Vagina (tissue), 2 donors: ENCODE measurements at regions not wholly inside any gene's neighbourhood (a gene's known extent, or its start where the extent isn't known, plus 50 kb on each side); places are given as distances from the start of the nearest gene placed in this dataset.

ENCODE experiments used
- POLR2A ChIP-seq, 2 donors: fragments of 450-650 bp; IDR thresholded peaks; one replicate each; pipeline ENCODE4 v1.6.1; 2017; ENCODE audit warnings: antibody characterized with exemption in 2 of 2, mild to moderate bottlenecking in 2 of 2, moderate library complexity in 2 of 2
- POLR2AphosphoS5 ChIP-seq, 2 donors: sonication (generic); formaldehyde crosslinking; IDR thresholded peaks; one replicate each; pipeline ENCODE4 v1.9.0; 2017; ENCODE audit warnings: antibody characterized with exemption in 2 of 2, mild to moderate bottlenecking in 2 of 2, low read depth in 1 of 2; ENCODE audit not compliant: insufficient read depth in 1 of 2
- TF ChIP-seq, protein P1 (sequence below), 3 experiments: fragments of 450-650 bp in 2 of 3; fragments of 200-600 bp in 1 of 3; sonication (generic) in 1 of 3; IDR thresholded peaks; one replicate each; pipeline ENCODE4 v1.5.1; 2017 to 2019; ENCODE audit warnings: antibody characterized with exemption in 3 of 3, mild to moderate bottlenecking in 2 of 3, moderate library complexity in 2 of 3

DNA sequence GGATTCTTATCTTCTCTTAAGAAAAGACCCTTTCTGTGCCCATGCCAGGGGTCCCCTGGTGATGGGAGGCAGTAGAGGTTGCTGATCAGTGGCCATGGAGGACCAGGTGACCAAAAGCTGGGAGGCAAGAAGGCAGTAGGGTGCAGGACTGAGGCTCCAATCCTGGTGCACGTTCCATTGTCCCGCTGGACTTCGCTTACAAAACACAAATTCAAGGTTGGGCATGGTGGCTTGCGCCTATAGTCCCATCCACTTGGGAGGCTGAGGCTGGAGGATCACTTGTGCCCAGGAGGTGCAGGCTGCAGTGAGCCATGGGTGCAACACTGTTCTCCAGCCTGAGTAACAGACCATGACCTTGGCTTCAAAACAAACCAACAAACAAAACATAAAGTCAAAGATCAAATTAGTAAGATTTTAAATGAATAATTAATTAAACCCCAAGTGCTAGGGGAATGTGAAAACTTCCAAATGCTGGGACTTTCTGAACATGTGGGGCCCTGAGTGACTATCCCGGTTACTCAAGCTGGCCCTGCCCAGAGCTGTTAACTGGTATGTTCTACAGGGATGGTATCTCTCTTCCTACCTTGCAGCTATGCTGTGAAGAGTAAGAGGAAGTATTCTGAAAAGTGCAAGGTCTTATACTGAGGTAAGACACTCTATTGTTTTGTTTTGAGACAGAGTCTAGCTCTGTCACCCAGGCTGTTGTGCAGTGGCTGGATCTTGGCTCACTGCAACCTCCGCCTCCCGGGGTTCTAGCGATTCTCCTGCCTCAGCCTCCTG lies 97.6 kb downstream of the LYZL2 start:
- TF ChIP-seq, protein P1, sequence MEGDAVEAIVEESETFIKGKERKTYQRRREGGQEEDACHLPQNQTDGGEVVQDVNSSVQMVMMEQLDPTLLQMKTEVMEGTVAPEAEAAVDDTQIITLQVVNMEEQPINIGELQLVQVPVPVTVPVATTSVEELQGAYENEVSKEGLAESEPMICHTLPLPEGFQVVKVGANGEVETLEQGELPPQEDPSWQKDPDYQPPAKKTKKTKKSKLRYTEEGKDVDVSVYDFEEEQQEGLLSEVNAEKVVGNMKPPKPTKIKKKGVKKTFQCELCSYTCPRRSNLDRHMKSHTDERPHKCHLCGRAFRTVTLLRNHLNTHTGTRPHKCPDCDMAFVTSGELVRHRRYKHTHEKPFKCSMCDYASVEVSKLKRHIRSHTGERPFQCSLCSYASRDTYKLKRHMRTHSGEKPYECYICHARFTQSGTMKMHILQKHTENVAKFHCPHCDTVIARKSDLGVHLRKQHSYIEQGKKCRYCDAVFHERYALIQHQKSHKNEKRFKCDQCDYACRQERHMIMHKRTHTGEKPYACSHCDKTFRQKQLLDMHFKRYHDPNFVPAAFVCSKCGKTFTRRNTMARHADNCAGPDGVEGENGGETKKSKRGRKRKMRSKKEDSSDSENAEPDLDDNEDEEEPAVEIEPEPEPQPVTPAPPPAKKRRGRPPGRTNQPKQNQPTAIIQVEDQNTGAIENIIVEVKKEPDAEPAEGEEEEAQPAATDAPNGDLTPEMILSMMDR (IDR thresholded peaks at IDR 0.05): no peak
- no peak for TF ChIP-seq POLR2A (IDR thresholded peaks at IDR 0.05)
- no peak for TF ChIP-seq POLR2AphosphoS5 (IDR thresholded peaks at IDR 0.05; ENCODE audit: insufficient read depth in 1 of 2, low read depth in 1 of 2)
